Skeletal muscle tissue (tissue), 3 donors: ENCODE measurements at regions not wholly inside any gene's neighbourhood (a gene's known extent, or its start where the extent isn't known, plus 50 kb on each side); places are given as distances from the start of the nearest gene placed in this dataset.
"Not testable (repeated sequence)": the region's sequence is repeated elsewhere in the genome, so short reads cannot be mapped to it uniquely, and the experiment has no call there.

Experiments
- H3K27ac ChIP-seq: one replicate; pipeline ENCODE4 v1.7.0; 2013; ENCODE audit warnings: mild to moderate bottlenecking, low read depth, low read length, inconsistent platforms
- H3K27me3 ChIP-seq, 3 donors: one replicate each; pipeline ENCODE4 v1.7.0; 2013; ENCODE audit warnings: low read length in 3 of 3; ENCODE audit not compliant: control insufficient read depth in 3 of 3, insufficient read depth in 3 of 3
- H3K36me3 ChIP-seq, 3 donors: one replicate each; pipeline ENCODE4 v1.7.0; 2013; ENCODE audit warnings: low read length in 3 of 3; ENCODE audit not compliant: control insufficient read depth in 3 of 3, insufficient read depth in 3 of 3
- H3K4me1 ChIP-seq, 3 donors: one replicate each; pipeline ENCODE4 v1.7.0; 2013; ENCODE audit warnings: low read length in 3 of 3, mild to moderate bottlenecking in 3 of 3; ENCODE audit not compliant: control insufficient read depth in 3 of 3, insufficient read depth in 3 of 3
- H3K4me3 ChIP-seq, 3 donors: one replicate each; pipeline ENCODE4 v1.7.0; 2013; ENCODE audit warnings: low read length in 3 of 3
- H3K9ac ChIP-seq, 3 donors: one replicate each; pipeline ENCODE4 v1.7.0; 2013; ENCODE audit warnings: low read length in 3 of 3, mild to moderate bottlenecking in 3 of 3, moderate library complexity in 2 of 3, low read depth in 1 of 3
- H3K9me3 ChIP-seq, 3 donors: one replicate each; pipeline ENCODE4 v1.7.0; 2013; ENCODE audit warnings: low read length in 3 of 3; ENCODE audit not compliant: control insufficient read depth in 3 of 3
- donor health status: Osteomylitis.

DNA sequence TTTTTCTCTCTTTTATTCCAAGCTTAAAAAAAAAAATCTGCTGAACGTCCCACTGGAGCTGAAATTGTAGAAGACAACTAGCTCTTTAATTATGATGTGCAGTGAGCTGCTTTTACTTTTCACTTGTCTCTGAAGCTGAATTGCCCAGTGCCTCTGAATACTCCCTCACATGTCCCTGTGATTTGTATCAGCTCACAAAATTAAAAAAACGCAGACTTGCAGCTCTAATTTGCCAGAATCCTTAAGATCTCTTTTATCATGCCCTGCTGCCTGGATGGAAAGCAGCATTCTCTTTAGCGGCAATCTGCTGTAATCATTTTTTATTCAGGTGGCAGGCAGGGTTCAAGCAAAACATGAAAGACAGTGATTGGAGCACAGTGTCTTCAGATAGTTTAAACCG, 443.8 kb upstream of the SPTLC3 start:
- Histone ChIP-seq H3K27me3 (no peaks in the 10 kb centered on the region), H3K9ac (no peak overlapping the region), H3K9me3 (peaks cover 0 to 3% (median 2%) of the 10 kb centered on the region in 3 donors), H3K4me3 (no peak overlapping the region), H3K27ac (no peak overlapping the region), H3K4me1 (no peaks in the 10 kb centered on the region), H3K36me3 (no peaks in the 10 kb centered on the region)

DNA sequence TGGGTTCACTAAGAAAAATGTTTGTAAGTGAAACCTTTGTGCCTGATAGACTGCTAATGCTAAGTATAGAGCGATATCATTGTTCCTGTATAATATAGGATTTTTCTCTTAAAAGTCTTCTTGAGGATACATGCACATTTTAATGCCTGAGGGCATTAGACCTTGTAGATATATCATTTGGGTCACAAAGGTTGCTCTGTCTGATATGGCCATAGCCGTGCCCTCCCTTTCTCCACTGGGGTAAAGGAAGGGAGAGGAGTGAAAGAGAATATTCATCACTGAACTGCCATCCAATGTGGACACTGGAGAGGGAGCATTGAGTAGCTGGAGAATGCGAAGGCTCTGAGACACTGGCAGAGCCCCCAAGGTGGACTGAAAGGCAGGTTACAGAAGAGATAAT, 442.2 kb upstream of the SPTLC3 start:
- no peaks in the 10 kb centered on the region for H3K36me3 ChIP-seq
- H3K27ac ChIP-seq, result no peak overlapping the region
- H3K9ac ChIP-seq, result no peak overlapping the region
- no peaks in the 10 kb centered on the region for H3K4me1 ChIP-seq
- H3K9me3 ChIP-seq, result no peaks in the 10 kb centered on the region
- H3K4me3 ChIP-seq, result no peak overlapping the region
- H3K27me3 ChIP-seq, result no peaks in the 10 kb centered on the region

DNA sequence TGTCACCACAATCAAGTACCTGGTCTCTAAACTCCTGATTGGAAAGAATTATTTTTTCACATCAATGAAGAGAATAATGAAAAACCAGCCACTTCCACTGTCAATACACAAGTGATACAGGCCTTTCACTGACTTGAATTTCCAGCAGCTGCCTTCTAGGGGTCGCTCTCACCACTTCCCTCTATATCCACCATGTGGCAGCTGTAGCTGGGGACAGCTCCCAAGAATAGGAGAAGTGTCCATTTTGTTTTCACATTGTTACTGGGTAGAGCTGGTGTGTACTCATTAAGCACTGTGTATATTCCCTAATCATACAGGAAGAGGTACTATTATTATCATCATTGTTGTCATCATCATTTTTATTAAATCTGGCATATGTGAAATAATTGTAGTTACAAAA, 438.4 kb upstream of the SPTLC3 start:
- no peaks in the 10 kb centered on the region for H3K9me3 ChIP-seq
- no peaks in the 10 kb centered on the region for H3K4me1 ChIP-seq
- no peak overlapping the region for H3K4me3 ChIP-seq
- no peak overlapping the region for H3K27ac ChIP-seq
- H3K36me3 ChIP-seq, result no peaks in the 10 kb centered on the region
- no peak overlapping the region for H3K9ac ChIP-seq
- no peaks in the 10 kb centered on the region for H3K27me3 ChIP-seq

DNA sequence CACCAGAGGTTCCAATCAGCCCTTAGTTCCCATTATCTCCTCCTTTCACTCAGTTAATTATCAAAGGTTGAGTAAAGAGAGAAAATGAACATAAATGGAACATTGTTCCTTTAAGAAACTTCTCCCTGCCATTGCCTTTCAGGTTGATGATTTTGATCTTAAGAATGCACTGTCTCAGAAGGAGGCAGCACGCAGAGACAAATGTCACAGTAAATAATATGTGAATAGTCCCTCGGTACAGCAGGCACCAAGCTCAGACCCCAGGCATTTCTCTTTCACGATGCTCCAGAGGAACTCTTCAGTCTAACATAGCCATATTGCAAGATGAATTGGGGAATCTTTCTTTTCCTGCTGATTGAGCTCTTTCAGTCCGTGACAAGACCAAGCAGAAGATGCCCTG, 435.3 kb upstream of the SPTLC3 start:
- Histone ChIP-seq H3K27me3 (no peaks in the 10 kb centered on the region), H3K9ac (no peak overlapping the region), H3K4me3 (no peak overlapping the region), H3K9me3 (no peaks in the 10 kb centered on the region), H3K4me1 (peaks cover 0 to 2% (median 0%) of the 10 kb centered on the region in 3 donors), H3K27ac (no peak overlapping the region), H3K36me3 (no peaks in the 10 kb centered on the region)

- no peaks in the 10 kb centered on the region for H3K27me3 ChIP-seq
- H3K36me3 ChIP-seq, result no peaks in the 10 kb centered on the region
- no peak overlapping the region for H3K4me3 ChIP-seq
- H3K27ac ChIP-seq, result no peak overlapping the region
- no peaks in the 10 kb centered on the region for H3K9me3 ChIP-seq
- H3K4me1 ChIP-seq, result peaks cover 0 to 2% (median 0%) of the 10 kb centered on the region in 3 donors
- no peak overlapping the region for H3K9ac ChIP-seq
These were observed 433.2 kb upstream of the SPTLC3 start for GRCh38 chr20:12575352-12576095.

DNA sequence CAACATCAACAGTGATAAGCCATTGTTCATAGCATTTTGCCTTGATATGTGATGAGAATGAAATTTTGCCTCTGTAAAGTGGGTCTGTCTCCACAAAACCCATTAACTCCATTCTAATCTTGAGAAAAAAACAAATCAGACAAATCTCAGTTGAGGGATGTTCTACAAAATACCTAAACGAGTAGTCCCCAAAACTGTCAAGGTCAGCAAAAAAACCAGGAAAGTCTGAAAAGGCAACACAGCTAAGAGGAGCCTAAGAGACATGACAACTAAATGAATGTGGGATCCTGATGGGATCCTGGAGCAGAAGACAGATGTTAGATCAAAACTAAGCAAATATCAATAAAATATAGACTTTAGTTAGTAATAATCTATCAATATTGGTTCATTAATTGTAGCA, 431.6 kb upstream of the SPTLC3 start:
- Histone ChIP-seq H3K4me3 (no peak overlapping the region), H3K27ac (no peak overlapping the region), H3K27me3 (no peaks in the 10 kb centered on the region), H3K36me3 (no peaks in the 10 kb centered on the region), H3K9ac (no peak overlapping the region), H3K4me1 (peaks cover 0 to 2% (median 2%) of the 10 kb centered on the region in 3 donors), H3K9me3 (no peaks in the 10 kb centered on the region)

- H3K4me1 ChIP-seq, result peaks cover 0 to 2% (median 0%) of the 10 kb centered on the region in 3 donors
- H3K9me3 ChIP-seq, result no peaks in the 10 kb centered on the region
- H3K27me3 ChIP-seq, result no peaks in the 10 kb centered on the region
- no peak overlapping the region for H3K27ac ChIP-seq
- H3K4me3 ChIP-seq, result no peak overlapping the region
- H3K36me3 ChIP-seq, result no peaks in the 10 kb centered on the region
- no peak overlapping the region for H3K9ac ChIP-seq
These were observed 427.0 kb upstream of the SPTLC3 start for GRCh38 chr20:12581644-12582289.

- not testable (repeated sequence) for H3K9ac ChIP-seq, H3K27ac ChIP-seq
These were observed 426.1 kb upstream of the SPTLC3 start for GRCh38 chr20:12582710-12583109.

DNA sequence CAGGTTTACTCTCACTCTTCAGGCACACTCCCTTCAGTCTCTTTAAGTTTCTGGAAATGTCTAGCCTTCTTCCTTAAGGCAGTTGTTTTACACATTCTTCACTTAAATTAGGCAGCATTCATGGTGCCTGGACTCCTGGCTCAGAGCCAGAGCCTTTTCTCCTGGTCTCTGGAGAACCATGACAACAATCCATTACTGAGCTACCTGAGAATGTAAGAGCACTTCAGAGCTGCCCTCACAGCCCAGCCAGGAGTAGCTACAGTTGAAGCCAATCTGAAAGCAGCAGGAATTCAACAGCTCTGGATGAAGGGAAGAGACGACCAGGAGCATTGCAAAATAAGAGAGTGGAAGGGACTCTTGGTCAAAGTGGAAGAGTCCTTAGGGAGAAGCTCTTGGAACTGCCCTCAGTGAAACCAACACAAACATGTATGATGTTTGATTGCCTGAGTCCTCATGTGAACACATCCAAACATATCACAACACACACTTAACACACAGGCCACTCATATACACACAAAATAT, 416.8 kb upstream of the SPTLC3 start:
- Histone ChIP-seq H3K9ac (no peak overlapping the region), H3K9me3 (no peaks in the 10 kb centered on the region), H3K27ac (no peak overlapping the region), H3K4me1 (no peaks in the 10 kb centered on the region), H3K27me3 (no peaks in the 10 kb centered on the region), H3K4me3 (no peak overlapping the region), H3K36me3 (no peaks in the 10 kb centered on the region)

More at GRCh38 chr20:12582710-12583109, 426.1 kb upstream of the SPTLC3 start:
- H3K36me3 ChIP-seq, H3K4me1 ChIP-seq, H3K4me3 ChIP-seq, H3K27me3 ChIP-seq, H3K9me3 ChIP-seq: not testable (repeated sequence)

DNA sequence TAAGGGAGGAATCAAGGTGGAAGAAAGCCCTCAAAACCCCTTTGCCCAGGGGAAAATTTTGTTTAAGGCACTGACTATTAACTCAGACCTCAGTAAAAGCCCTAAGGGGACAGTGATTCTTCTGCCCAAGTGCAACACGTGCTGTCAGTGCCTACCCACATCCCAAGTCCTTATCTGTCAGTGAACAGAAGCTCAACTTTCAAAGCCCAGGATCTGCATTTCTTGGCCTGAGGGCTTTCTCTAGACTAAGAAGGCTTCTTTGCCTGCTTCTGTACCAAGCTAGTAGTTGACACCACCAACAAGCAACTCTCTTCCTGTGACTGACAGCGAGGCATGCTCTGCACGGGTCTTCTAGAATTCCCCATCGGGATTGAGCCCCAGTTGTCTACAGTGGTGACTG, 416.0 kb upstream of the SPTLC3 start:
- Histone ChIP-seq H3K27ac (no peak overlapping the region), H3K4me3 (no peak overlapping the region), H3K9me3 (no peaks in the 10 kb centered on the region), H3K4me1 (no peaks in the 10 kb centered on the region), H3K36me3 (no peaks in the 10 kb centered on the region), H3K27me3 (no peaks in the 10 kb centered on the region), H3K9ac (no peak overlapping the region)
